ENCODE measurements at regions not wholly inside any gene's neighbourhood (a gene's known extent, or its start where the extent isn't known, plus 50 kb on each side); places are given as distances from the start of the nearest gene placed in this dataset.
"Not testable (repeated sequence)": the region's sequence is repeated elsewhere in the genome, so short reads cannot be mapped to it uniquely, and the experiment has no call there.

DNA sequence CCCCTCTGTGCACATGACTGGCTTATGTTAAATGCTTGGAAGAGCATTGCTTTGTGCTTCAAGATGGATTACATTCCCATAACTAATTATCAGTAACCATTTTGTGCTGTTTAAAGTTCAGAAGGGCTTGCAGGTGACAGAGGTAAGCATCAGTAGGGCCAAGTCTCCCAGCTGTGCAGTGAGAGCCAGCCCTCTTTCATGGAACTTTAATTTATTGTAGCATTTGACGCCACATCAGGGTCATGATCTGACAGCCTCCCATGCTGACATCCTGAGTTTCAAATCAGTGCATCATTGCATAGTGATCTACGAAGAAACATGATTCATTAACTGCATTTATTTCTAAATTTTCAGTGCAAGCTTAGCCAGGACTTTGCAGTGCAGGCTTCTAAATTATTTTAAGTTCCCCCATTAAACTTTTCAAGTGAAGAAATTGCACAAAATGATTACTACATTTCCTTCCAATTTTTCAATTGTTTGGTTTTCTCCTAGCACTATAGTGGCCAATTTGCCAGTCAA lies 380.9 kb downstream of the UTRN start:
- no peak overlapping the region for H3K27ac ChIP-seq
- POLR2A ChIA-PET (ENCODE audit: low non-redundant PET), result no interaction called here
- CTCF ChIA-PET, result interaction anchor here (0.9 kb wide), 1 partner anchor 18 kb away, joined by 3 read pairs; no protein-coding TSS in a partner anchor
- no peak for DNase-seq (ENCODE audit: low spot score)
- TF ChIP-seq, protein P1, sequence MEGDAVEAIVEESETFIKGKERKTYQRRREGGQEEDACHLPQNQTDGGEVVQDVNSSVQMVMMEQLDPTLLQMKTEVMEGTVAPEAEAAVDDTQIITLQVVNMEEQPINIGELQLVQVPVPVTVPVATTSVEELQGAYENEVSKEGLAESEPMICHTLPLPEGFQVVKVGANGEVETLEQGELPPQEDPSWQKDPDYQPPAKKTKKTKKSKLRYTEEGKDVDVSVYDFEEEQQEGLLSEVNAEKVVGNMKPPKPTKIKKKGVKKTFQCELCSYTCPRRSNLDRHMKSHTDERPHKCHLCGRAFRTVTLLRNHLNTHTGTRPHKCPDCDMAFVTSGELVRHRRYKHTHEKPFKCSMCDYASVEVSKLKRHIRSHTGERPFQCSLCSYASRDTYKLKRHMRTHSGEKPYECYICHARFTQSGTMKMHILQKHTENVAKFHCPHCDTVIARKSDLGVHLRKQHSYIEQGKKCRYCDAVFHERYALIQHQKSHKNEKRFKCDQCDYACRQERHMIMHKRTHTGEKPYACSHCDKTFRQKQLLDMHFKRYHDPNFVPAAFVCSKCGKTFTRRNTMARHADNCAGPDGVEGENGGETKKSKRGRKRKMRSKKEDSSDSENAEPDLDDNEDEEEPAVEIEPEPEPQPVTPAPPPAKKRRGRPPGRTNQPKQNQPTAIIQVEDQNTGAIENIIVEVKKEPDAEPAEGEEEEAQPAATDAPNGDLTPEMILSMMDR (conservative IDR thresholded peaks at IDR 0.05; ENCODE audit: low read depth), result no peak

DNA sequence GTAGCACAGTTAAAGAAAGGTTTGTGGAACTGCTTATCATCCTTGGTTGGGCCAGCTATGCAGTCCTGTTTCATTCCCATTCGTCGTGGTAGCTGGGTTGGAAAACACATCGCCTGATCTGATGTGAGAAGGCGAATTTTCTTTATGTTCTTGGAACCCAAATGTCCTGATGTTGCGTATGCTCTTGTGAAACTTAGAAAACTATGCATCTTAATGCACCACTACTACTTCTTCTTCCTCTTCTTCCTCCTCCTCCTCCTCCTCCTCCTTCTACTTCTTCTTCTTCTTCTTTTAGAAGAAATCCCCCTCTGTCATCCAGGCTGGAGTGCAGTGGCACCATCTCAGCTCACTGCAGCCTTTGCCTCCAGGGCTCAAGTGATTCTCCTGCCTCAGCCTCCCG lies 381.6 kb downstream of the UTRN start:
- TF ChIP-seq, protein P1 (conservative IDR thresholded peaks at IDR 0.05; ENCODE audit: low read depth), result no peak
- no peak for DNase-seq (ENCODE audit: low spot score)
- ChIA-PET CTCF (no interaction called here), POLR2A (ENCODE audit: low non-redundant PET) (no interaction called here)
- no peak overlapping the region for H3K27ac ChIP-seq

DNA sequence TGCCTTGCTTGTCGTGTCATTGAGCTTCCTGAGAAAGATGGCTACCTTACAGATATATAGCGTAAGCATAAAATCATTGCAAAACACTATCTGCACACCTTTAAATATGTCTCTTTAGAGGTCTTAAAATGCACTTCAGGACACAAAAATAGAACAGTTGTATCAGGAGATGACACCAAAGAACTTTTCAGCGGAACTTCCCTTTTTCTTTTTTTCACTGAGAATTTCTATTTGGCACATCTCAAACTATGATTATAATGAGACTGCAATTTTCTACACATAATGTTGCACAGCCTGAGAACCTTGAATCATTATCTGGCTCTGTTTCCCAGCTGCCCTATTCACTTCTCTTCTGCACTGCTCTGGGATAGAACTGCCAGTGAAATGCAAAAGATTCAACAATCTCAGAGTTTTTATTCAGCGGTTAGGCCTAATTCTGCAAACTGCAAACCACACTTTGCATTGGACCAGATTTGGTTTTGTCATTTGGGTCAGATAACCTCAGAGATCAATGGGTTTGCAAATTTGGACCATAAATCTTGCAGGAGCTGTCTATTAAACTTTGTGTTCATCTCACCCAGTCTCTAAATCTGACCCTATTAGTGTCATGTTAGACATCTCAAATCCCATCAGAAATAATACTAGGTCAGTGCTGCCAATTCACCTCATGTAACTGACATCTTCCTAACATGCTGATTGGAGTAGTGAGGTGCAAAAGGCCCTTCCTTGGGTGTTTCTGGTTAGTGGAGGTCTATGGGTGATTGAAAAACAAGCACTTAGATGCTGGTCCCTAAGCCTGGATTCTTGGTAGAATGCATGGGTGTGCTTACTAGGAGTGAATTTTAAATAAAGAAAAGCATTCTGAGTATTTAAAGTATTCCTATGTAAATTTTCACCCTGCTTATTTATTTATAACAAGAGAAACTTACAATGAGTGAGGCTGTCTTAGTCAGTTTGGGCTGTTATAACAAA lies 382.7 kb downstream of the UTRN start:
- H3K27ac ChIP-seq, result no peak overlapping the region
- ChIA-PET POLR2A (ENCODE audit: low non-redundant PET) (no interaction called here), CTCF (no interaction called here)
- no peak for DNase-seq (ENCODE audit: low spot score)
- TF ChIP-seq, protein P1 (conservative IDR thresholded peaks at IDR 0.05; ENCODE audit: low read depth), result no peak

DNA sequence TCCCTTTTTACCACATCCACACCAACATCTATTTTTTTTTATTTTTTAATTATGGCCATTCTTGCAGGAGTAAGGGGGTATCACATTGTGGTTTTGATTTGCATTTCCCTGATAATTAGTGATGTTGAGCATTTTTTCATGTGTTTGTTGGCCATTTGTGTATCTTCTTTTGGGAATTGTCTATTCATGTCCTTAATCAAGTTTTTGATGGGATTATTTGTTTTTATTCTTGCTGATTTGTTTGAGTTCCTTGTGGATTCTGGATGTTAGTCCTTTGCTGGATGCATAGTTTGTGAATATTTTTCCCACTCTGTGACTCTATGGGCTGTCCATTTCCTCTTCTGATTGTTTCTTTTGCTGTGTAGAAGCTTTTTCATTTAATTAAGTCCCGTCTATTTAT lies 385.1 kb downstream of the UTRN start:
- POLR2A ChIA-PET (ENCODE audit: low non-redundant PET); CTCF ChIA-PET; DNase-seq (ENCODE audit: low spot score); H3K27ac ChIP-seq: not testable (repeated sequence)

DNA sequence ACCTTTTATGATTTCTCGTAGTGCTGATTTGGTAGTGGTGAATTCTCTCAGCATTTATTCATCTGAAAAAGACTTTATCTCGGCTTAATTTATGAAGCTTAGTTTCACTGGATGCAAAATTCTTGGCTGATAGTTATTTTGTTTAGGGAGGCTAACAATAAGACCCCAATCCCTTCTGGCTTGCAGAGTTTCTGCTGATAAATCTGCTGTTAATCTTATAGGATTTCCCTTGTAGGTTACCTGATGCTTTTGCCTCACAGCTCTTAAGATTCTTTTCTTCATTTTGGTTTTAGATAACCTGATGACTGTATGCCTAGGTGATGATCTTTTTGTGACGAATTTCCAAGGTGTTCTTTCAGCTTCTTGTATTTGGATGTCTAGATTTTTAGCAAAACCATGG lies 388.7 kb downstream of the UTRN start:
- CTCF ChIA-PET, result interaction anchor here (0.7 kb wide), 1 partner anchor 42 kb away, joined by 3 read pairs; no protein-coding TSS in a partner anchor

DNA sequence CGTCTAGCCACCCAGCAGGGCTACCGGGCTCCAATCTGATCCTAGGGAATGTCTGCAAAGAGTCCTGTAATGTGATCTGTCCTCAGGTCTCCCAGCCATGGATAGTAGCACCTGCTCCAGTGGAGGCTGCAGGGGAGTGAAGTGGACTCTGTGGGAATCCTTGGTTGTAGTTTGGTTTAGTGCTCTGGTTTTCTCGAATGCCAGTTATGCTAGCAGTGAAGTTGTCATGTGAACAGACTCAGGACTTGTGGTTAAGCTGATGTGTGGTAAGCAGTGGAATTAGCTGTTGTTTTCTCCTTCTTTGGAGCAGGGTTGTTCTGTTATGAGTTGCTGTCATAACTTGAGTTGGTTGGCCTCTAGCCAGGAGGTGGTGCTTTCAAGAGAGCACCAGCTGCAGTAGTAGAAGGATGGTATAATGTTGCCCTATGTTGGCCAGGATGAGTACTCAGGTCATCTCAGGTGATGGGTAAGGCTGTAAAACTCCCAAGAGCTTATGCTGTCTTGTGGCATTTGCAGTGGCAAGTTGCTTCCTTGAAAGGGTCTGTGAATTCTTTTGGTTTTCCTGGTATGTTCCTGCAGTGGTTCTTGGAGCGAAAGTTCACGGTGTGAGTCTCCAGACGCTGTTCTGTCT lies 390.2 kb downstream of the UTRN start:
- ChIA-PET CTCF (interaction anchor here (0.8 kb wide), 1 partner anchor 26 kb away, joined by 4 read pairs; no protein-coding TSS in a partner anchor), POLR2A (ENCODE audit: low non-redundant PET) (no interaction called here)
- H3K27ac ChIP-seq, result peak overlapping the region; percentile 64
- DNase-seq (ENCODE audit: low spot score), result no peak
- TF ChIP-seq, protein P1 (conservative IDR thresholded peaks at IDR 0.05; ENCODE audit: low read depth), result no peak

More for the DNA sequence above, 388.7 kb downstream of the UTRN start:
- POLR2A ChIA-PET (ENCODE audit: low non-redundant PET), result no interaction called here
- TF ChIP-seq, protein P1 (conservative IDR thresholded peaks at IDR 0.05; ENCODE audit: low read depth), result no peak
- no peak for DNase-seq (ENCODE audit: low spot score)
- H3K27ac ChIP-seq, result no peak overlapping the region

DNA sequence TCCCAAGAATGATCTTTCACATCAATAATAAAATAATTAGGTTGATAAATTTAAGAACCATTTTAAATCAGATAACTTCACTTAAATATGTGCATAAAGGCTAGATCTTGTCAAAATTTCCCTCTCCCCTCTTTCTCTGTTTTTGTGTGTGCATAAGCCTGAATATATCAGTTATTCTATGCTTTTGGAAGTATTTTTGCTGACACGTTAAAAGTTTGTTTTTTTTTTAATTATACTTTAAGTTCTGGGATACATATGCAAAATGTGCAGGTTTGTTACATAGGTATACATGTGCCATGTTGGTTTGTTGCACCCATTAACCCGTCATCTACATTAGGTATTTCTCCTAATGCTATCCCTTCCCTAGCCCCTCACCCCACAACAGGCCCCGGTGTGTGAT lies 391.2 kb downstream of the UTRN start:
- CTCF ChIA-PET; POLR2A ChIA-PET (ENCODE audit: low non-redundant PET); DNase-seq (ENCODE audit: low spot score); H3K27ac ChIP-seq: not testable (repeated sequence)

DNA sequence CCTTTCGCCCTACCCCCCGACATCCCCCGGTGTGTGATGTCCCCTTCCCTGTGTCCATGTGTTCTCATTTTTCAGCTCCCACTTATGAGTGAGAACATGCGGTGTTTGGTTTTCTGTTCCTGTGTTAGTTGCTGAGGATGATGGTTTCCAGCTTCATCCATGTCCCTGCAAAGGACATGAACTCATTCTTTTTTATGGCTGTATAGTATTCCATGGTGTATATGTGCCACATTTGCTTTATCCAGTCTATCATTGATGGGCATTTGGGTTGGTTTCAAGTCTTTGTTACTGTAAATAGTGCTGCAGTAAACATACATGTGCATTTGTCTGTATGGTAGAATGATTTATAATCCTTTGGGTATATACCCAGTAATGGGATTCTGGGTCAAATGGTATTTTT lies 392.1 kb downstream of the UTRN start:
- DNase-seq (ENCODE audit: low spot score); H3K27ac ChIP-seq; POLR2A ChIA-PET (ENCODE audit: low non-redundant PET): not testable (repeated sequence)
- CTCF ChIA-PET, result interaction anchor here (0.7 kb wide), 1 partner anchor 601 kb away, joined by 3 read pairs; no protein-coding TSS in a partner anchor

Data from RWPE1 (cell line).